Erythroblast (primary cell): ENCODE measurements at regions not wholly inside any gene's neighbourhood (a gene's known extent, or its start where the extent isn't known, plus 50 kb on each side); places are given as distances from the start of the nearest gene placed in this dataset.

Experiments
- GATA1 ChIP-seq: IDR thresholded peaks from 2 replicates; pipeline ENCODE4 v1.6.1; 2011; ENCODE audit warnings: low read depth, mild to moderate bottlenecking, control low read depth, low read length, moderate library complexity
- POLR2A ChIP-seq: IDR thresholded peaks from 2 replicates; pipeline ENCODE4 v1.6.1; 2011; ENCODE audit warnings: mild to moderate bottlenecking, low read length

DNA sequence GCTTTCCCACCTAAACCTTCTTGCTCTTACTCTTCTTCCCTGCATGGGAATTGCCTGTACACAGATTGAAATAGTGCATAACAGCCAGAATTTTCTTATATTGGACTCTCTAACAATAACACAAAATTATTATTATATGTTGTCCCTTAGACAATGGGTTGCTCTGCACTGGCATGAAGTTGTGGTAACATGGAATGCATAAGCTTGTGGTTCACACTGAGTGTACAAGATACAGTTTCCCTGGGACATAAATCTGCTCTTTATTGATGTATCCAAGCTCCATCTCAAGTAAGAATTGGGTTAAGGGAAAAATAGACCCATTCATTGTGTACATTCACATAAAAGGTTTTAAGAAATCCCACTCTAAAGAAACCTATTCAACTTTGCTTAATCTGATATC, 114.4 kb upstream of the NTF3 start:
- no peak for TF ChIP-seq POLR2A
- TF ChIP-seq GATA1, result no peak
